K562 (cell line): ENCODE measurements at regions not wholly inside any gene's neighbourhood (a gene's known extent, or its start where the extent isn't known, plus 50 kb on each side); places are given as distances from the start of the nearest gene placed in this dataset.

ENCODE experiments used
- ATAC-seq: fragments of 200-7000 bp; cut with Tn5 transposase; 3 replicates; pipeline ENCODE4 v1.9.1; 2020; ENCODE audit warnings: moderate library complexity
- BruUV-seq: library from RNA; stranded (reverse); fragments of 400-500 nt; replicated peaks from 2 replicates; lab custom pipeline; 2021; lab: Mats Ljungman, UMichigan
- CTCF ChIA-PET: fragments of 300-600 bp; formaldehyde crosslinking; extraction: SDS; loops from one replicate; lab custom pipeline; 2021; ENCODE audit warnings: low intra/inter-chr PET ratio; lab: Yijun Ruan, JAX
- POLR2A ChIA-PET: fragments of 300-600, 350-650 bp; sonication (Branson Sonifier 250); formaldehyde crosslinking; extraction: SDS; loops from one replicate; lab custom pipeline; 2021; ENCODE audit warnings: antibody characterized with exemption, inconsistent platforms; lab: Yijun Ruan, JAX
- DNase-seq, 4 experiments: peaks; one replicate each; pipeline versions ENCODE4 v3.0.0 to v3.0.0-alpha.2; 2011 to 2018; ENCODE audit warnings: low spot score in 3 of 4, mixed read lengths in 3 of 4; ENCODE audit errors: extremely low read depth in 1 of 4
- FAIRE-seq: peaks from 2 replicates; lab custom pipeline; 2011; peaks lifted over from hg19 to GRCh38; lab: Jason Lieb, UNC
- H2AFZ ChIP-seq: 2 replicates; pipeline ENCODE4 v1.6.0; 2011; ENCODE audit warnings: low read depth, low read length, control low read depth, inconsistent platforms
- H3K27ac ChIP-seq: fragments of 200-600 bp; 3 replicates; pipeline ENCODE4 v1.8.0; 2011; ENCODE audit warnings: low read depth, mild to moderate bottlenecking, control low read depth, inconsistent platforms, low read length, moderate library complexity, mixed read lengths; ENCODE audit errors: extremely low read depth
- H3K27me3 ChIP-seq, 2 experiments: fragments of 300-600 bp in 1 of 2; 2 replicates in 1 of 2; 3 replicates in 1 of 2; pipeline versions ENCODE4 v1.6.0 to v1.8.0; 2011; ENCODE audit warnings: inconsistent platforms in 2 of 2, low read length in 2 of 2, mild to moderate bottlenecking in 1 of 2, mixed read lengths in 1 of 2, moderate library complexity in 1 of 2; ENCODE audit not compliant: control insufficient read depth in 2 of 2, insufficient read depth in 2 of 2
- H3K36me3 ChIP-seq: fragments of 300-600 bp; 3 replicates; pipeline ENCODE4 v1.8.0; 2011; ENCODE audit warnings: mild to moderate bottlenecking, low read length, inconsistent platforms; ENCODE audit not compliant: control insufficient read depth, insufficient read depth
- H3K4me1 ChIP-seq, 2 experiments: fragments of 200-600 bp in 1 of 2; replicated peaks in 1 of 2; 2 replicates in 1 of 2; 3 replicates in 1 of 2; pipeline versions ENCODE4 v1.5.1 to v1.8.0; 2011; ENCODE audit warnings: inconsistent platforms in 2 of 2, low read length in 2 of 2, mild to moderate bottlenecking in 1 of 2, mixed read lengths in 1 of 2, moderate library complexity in 1 of 2; ENCODE audit not compliant: control insufficient read depth in 2 of 2, insufficient read depth in 2 of 2
- H3K4me2 ChIP-seq: 2 replicates; pipeline ENCODE4 v1.6.1; 2011; ENCODE audit warnings: low read length, control low read depth, inconsistent platforms, mixed read lengths; ENCODE audit not compliant: insufficient read depth
- H3K4me3 ChIP-seq: fragments of 200-600 bp; sonication (generic), shearing (Covaris generic); 2 replicates; pipeline ENCODE4 v1.5.1; 2016; ENCODE audit warnings: control low read depth, inconsistent platforms
- H3K79me2 ChIP-seq: fragments of 200-600 bp; 3 replicates; pipeline ENCODE4 v1.8.0; 2011; ENCODE audit warnings: low read length, inconsistent platforms; ENCODE audit not compliant: control insufficient read depth, insufficient read depth
- H3K9ac ChIP-seq, 2 experiments: 2 replicates each; pipeline versions ENCODE4 v1.6.0 to v1.6.1; 2011; ENCODE audit warnings: low read depth in 2 of 2, low read length in 2 of 2, control low read depth in 1 of 2, inconsistent platforms in 1 of 2, mild to moderate bottlenecking in 1 of 2, mixed read lengths in 1 of 2; ENCODE audit not compliant: insufficient read depth in 1 of 2
- H3K9me1 ChIP-seq: one replicate; pipeline ENCODE4 v1.6.0; 2011; ENCODE audit warnings: inconsistent platforms, mild to moderate bottlenecking, low read length, moderate library complexity; ENCODE audit not compliant: control insufficient read depth, insufficient read depth
- H3K9me3 ChIP-seq: replicated peaks from 2 replicates; pipeline ENCODE4 v1.5.1; 2011; ENCODE audit warnings: low read depth, low read length, inconsistent platforms; ENCODE audit not compliant: control insufficient read depth, insufficient read depth
- H4K20me1 ChIP-seq: replicated peaks from 2 replicates; pipeline ENCODE4 v1.6.1; 2011; ENCODE audit warnings: low read length, inconsistent platforms, mixed read lengths; ENCODE audit not compliant: control insufficient read depth, insufficient read depth
- ADNP ChIP-seq: fragments of 200-800 bp; sonication (Bioruptor generic); IDR thresholded peaks from 2 replicates; pipeline ENCODE4 v1.6.1; 2016; ENCODE audit warnings: missing genetic modification characterization, missing compliant biosample characterization
- BRF1 ChIP-seq: IDR thresholded peaks from 3 replicates; pipeline ENCODE4 v1.6.1; 2011; ENCODE audit warnings: borderline replicate concordance, mild to moderate bottlenecking; ENCODE audit not compliant: insufficient read length; ENCODE audit errors: extremely low read depth
- MIER1 ChIP-seq: fragments of 450-650 bp; IDR thresholded peaks from 2 replicates; pipeline ENCODE4 v1.6.1; 2016; ENCODE audit warnings: antibody characterized with exemption, mild to moderate bottlenecking, low read depth
- NCOA2 ChIP-seq, 2 experiments: fragments of 450-650 bp; IDR thresholded peaks; 2 replicates each; pipeline ENCODE4 v1.6.1; 2018; ENCODE audit warnings: mild to moderate bottlenecking in 2 of 2, moderate library complexity in 1 of 2; ENCODE audit not compliant: partially characterized antibody in 2 of 2
- NCOA6 ChIP-seq: fragments of 450-650 bp; IDR thresholded peaks from 2 replicates; pipeline ENCODE4 v1.6.1; 2017; ENCODE audit warnings: mild to moderate bottlenecking
- NRF1 ChIP-seq, 2 experiments: fragments of 450-650 bp; IDR thresholded peaks in 1 of 2; conservative IDR thresholded peaks in 1 of 2; 2 replicates each; pipeline ENCODE4 v1.6.1; 2014; ENCODE audit warnings: mild to moderate bottlenecking in 2 of 2
- RBM22 ChIP-seq: fragments of 200-400 bp; formaldehyde crosslinking; IDR thresholded peaks from 2 replicates; pipeline ENCODE4 v1.6.1; 2018; ENCODE audit warnings: low read length, low read depth; ENCODE audit not compliant: poor library complexity, severe bottlenecking
- SMAD4 ChIP-seq: fragments of 250-450 bp; sonication (Bioruptor Pico); conservative IDR thresholded peaks from 2 replicates; pipeline ENCODE4 v1.8.0; 2021; ENCODE audit warnings: inconsistent platforms, mild to moderate bottlenecking, moderate library complexity
- SREBF2 ChIP-seq: sonication (generic); formaldehyde crosslinking; IDR thresholded peaks from 2 replicates; pipeline ENCODE4 v1.4.0; 2020; ENCODE audit warnings: mild to moderate bottlenecking, missing genetic modification reagents
- STAG1 ChIP-seq: sonication (generic); formaldehyde crosslinking; IDR thresholded peaks from 2 replicates; pipeline ENCODE4 v1.5.0; 2020; ENCODE audit warnings: missing genetic modification reagents, borderline replicate concordance
- TEAD4 ChIP-seq, 2 experiments: sonication (generic) in 1 of 2; formaldehyde crosslinking in 1 of 2; IDR thresholded peaks; 2 replicates each; pipeline versions ENCODE4 v1.6.1 to v1.8.0; 2012 to 2022; ENCODE audit warnings: borderline replicate concordance in 1 of 2, inconsistent platforms in 1 of 2, low read length in 1 of 2, mild to moderate bottlenecking in 1 of 2, missing genetic modification reagents in 1 of 2
- U2AF2 ChIP-seq: fragments of 200-400 bp; formaldehyde crosslinking; optimal IDR thresholded peaks from 2 replicates; pipeline ENCODE3; 2017; ENCODE audit warnings: low read depth, mild to moderate bottlenecking, low read length
- ZNF384 ChIP-seq: IDR thresholded peaks from 2 replicates; pipeline ENCODE4 v1.6.1; 2012; ENCODE audit warnings: low read depth, low read length, improper control_type of control experiment
- ZNF696 ChIP-seq: fragments of 250-450 bp; sonication (Bioruptor Pico); conservative IDR thresholded peaks from 2 replicates; pipeline ENCODE4 v1.4.0; 2020; ENCODE audit warnings: mild to moderate bottlenecking, moderate library complexity
- ZNF79 ChIP-seq: fragments of 250-450 bp; sonication (Bioruptor Pico); IDR thresholded peaks from 2 replicates; pipeline ENCODE4 v1.4.0; 2020; ENCODE audit warnings: low read depth, mild to moderate bottlenecking, moderate library complexity
- WGBS: fragments of 100-300 bp; shearing (Covaris generic); methylation state at CpG from one replicate; pipeline ENCODE4 v1.1.6; 2016; ENCODE audit warnings: low coverage, mixed read lengths; ENCODE audit not compliant: insufficient coverage; ENCODE audit errors: missing lambda C conversion rate; 5-methylcytosine and 5-hydroxymethylcytosine counted together
- in situ Hi-C: fragments of 300-500 bp; cut with MboI; formaldehyde crosslinking; loops from 4 replicates; pipeline ENCODE4 v1.15.0; 2018; ENCODE audit warnings: inconsistent platforms, mixed read lengths
- intact Hi-C: fragments of 100-400 bp; cut with micrococcal nuclease; formaldehyde crosslinking; loops from 2 replicates; pipeline ENCODE4 v1.14.2; 2022
- TF ChIP-seq, protein P1 (sequence below): fragments of 450-650 bp; IDR thresholded peaks from 2 replicates; pipeline ENCODE4 v1.7.1; 2018; ENCODE audit warnings: mild to moderate bottlenecking, low read depth; ENCODE audit not compliant: partially characterized antibody
- TF ChIP-seq, protein P2 (sequence below): fragments of 250-450 bp; sonication (Bioruptor Pico); IDR thresholded peaks from 2 replicates; pipeline ENCODE4 v1.5.0; 2021
- TF ChIP-seq, protein P3 (sequence below): fragments of 450-650 bp; IDR thresholded peaks from 2 replicates; pipeline ENCODE4 v1.6.1; 2016; ENCODE audit warnings: mild to moderate bottlenecking

DNA sequence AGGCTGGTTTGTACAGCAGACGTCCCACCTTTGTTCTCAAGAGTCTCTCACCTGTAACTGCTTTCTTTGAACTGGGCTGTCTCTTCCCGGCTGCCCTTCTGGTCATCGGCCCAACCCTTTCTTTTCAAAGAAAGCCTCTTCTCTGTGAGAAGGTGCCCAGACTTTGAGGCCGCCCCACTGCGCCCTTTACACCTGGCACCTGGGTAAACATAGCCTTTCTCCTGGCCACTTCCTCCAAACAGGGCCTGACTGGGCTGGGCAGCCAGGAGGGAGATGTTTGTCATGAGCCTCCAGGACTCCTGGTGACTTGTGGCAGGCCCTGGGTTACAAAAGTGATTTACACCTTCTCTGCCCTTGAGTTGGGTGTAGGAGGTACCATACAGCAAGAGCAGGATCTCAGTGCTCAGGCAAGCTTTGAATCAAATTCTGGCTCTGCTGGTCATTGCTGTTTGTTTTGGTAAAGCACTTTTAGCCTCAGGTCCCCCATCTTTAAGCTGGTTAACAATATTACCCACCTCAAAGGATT, 127.2 kb upstream of the CXCL14 start:
- no peaks in the 10 kb centered on the region for H3K79me2 ChIP-seq
- H2AFZ ChIP-seq, result no peak overlapping the region
- H3K27me3 ChIP-seq, result peaks cover under 1 to 37% of the 10 kb centered on the region in 2 experiments; a peak in 2 of 5 replicates
- no TSS peak for BruUV-seq
- no peak overlapping the region for H3K9ac ChIP-seq
- H3K4me3 ChIP-seq, result no peak overlapping the region
- no peak overlapping the region for H3K4me2 ChIP-seq
- H4K20me1 ChIP-seq, result peaks cover 7% of the 10 kb centered on the region; the same call in 1 of the 2 replicates
- in situ Hi-C loops, result no loop called here
- H3K9me3 ChIP-seq, result no peaks in the 10 kb centered on the region
- no peaks in the 10 kb centered on the region for H3K4me1 ChIP-seq
- DNase-seq (no peak), FAIRE-seq (no peak), ATAC-seq (no peak)
- ChIA-PET POLR2A (interaction anchor here (0.6 kb wide), 1 partner anchor 29 kb away, joined by 3 read pairs; no protein-coding TSS in a partner anchor), CTCF (no interaction called here)
- H3K27ac ChIP-seq, result no peak overlapping the region
- intact Hi-C loops, result no loop called here
- H3K9me1 ChIP-seq, result no peaks in the 10 kb centered on the region
- H3K36me3 ChIP-seq, result no peaks in the 10 kb centered on the region
- 0% methylated on average over 5 of the region's 5 CpGs for WGBS
- no peak for TF ChIP-seq NCOA6
- TF ChIP-seq MIER1, result no peak
- no peak for TF ChIP-seq NRF1 (conservative IDR thresholded peaks at IDR 0.05 in 1 of 2, IDR thresholded peaks at IDR 0.05 in 1 of 2)
- no peak for TF ChIP-seq ADNP (tag)
- TF ChIP-seq SMAD4 (CRISPR knock-in tag), result no peak
- TF ChIP-seq, protein P1, sequence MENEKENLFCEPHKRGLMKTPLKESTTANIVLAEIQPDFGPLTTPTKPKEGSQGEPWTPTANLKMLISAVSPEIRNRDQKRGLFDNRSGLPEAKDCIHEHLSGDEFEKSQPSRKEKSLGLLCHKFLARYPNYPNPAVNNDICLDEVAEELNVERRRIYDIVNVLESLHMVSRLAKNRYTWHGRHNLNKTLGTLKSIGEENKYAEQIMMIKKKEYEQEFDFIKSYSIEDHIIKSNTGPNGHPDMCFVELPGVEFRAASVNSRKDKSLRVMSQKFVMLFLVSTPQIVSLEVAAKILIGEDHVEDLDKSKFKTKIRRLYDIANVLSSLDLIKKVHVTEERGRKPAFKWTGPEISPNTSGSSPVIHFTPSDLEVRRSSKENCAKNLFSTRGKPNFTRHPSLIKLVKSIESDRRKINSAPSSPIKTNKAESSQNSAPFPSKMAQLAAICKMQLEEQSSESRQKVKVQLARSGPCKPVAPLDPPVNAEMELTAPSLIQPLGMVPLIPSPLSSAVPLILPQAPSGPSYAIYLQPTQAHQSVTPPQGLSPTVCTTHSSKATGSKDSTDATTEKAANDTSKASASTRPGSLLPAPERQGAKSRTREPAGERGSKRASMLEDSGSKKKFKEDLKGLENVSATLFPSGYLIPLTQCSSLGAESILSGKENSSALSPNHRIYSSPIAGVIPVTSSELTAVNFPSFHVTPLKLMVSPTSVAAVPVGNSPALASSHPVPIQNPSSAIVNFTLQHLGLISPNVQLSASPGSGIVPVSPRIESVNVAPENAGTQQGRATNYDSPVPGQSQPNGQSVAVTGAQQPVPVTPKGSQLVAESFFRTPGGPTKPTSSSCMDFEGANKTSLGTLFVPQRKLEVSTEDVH, result no peak
- TF ChIP-seq TEAD4 (IDR thresholded peaks at IDR 0.05; ENCODE audit: low read length), result no peak
- no peak for TF ChIP-seq TEAD4 (CRISPR knock-in tag; IDR thresholded peaks at IDR 0.05; ENCODE audit: borderline replicate concordance)
- TF ChIP-seq, protein P2, sequence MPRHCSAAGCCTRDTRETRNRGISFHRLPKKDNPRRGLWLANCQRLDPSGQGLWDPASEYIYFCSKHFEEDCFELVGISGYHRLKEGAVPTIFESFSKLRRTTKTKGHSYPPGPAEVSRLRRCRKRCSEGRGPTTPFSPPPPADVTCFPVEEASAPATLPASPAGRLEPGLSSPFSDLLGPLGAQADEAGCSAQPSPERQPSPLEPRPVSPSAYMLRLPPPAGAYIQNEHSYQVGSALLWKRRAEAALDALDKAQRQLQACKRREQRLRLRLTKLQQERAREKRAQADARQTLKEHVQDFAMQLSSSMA, result no peak
- no peak for TF ChIP-seq ZNF384
- TF ChIP-seq BRF1, result no peak
- no peak for TF ChIP-seq STAG1 (CRISPR knock-in tag)
- TF ChIP-seq, protein P3, sequence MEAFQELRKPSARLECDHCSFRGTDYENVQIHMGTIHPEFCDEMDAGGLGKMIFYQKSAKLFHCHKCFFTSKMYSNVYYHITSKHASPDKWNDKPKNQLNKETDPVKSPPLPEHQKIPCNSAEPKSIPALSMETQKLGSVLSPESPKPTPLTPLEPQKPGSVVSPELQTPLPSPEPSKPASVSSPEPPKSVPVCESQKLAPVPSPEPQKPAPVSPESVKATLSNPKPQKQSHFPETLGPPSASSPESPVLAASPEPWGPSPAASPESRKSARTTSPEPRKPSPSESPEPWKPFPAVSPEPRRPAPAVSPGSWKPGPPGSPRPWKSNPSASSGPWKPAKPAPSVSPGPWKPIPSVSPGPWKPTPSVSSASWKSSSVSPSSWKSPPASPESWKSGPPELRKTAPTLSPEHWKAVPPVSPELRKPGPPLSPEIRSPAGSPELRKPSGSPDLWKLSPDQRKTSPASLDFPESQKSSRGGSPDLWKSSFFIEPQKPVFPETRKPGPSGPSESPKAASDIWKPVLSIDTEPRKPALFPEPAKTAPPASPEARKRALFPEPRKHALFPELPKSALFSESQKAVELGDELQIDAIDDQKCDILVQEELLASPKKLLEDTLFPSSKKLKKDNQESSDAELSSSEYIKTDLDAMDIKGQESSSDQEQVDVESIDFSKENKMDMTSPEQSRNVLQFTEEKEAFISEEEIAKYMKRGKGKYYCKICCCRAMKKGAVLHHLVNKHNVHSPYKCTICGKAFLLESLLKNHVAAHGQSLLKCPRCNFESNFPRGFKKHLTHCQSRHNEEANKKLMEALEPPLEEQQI, result no peak
- TF ChIP-seq NCOA2 (IDR thresholded peaks at IDR 0.05; ENCODE audit: partially characterized antibody in 2 of 2), result no peak
- TF ChIP-seq U2AF2, result no peak
- no peak for TF ChIP-seq RBM22
- no peak for TF ChIP-seq SREBF2 (CRISPR knock-in tag)
- TF ChIP-seq ZNF696 (CRISPR knock-in tag), result no peak
- TF ChIP-seq ZNF79 (CRISPR knock-in tag), result no peak
